ENCODE measurements at regions not wholly inside any gene's neighbourhood (a gene's known extent, or its start where the extent isn't known, plus 50 kb on each side); places are given as distances from the start of the nearest gene placed in this dataset.

DNA sequence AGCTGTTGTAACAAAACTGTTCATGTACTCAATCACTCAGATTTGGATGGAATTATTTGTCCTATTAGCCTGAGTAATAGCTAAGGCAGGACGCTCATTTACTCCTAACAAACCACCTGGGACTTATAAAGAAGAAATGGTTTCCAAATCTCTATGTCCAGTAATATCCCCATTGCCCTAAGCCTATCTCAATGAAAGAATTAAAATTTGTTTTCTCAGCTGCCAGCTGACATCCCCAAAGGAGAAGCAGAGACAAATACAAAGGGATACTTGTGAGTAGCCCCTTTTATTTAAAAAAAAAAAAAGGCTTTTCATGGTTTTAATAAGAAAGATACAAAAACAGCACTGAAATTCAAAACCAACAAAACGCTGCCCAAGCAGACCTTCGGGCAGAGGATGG is 211.4 kb upstream of the PARD3B start:
- DNase-seq = no peak

DNA sequence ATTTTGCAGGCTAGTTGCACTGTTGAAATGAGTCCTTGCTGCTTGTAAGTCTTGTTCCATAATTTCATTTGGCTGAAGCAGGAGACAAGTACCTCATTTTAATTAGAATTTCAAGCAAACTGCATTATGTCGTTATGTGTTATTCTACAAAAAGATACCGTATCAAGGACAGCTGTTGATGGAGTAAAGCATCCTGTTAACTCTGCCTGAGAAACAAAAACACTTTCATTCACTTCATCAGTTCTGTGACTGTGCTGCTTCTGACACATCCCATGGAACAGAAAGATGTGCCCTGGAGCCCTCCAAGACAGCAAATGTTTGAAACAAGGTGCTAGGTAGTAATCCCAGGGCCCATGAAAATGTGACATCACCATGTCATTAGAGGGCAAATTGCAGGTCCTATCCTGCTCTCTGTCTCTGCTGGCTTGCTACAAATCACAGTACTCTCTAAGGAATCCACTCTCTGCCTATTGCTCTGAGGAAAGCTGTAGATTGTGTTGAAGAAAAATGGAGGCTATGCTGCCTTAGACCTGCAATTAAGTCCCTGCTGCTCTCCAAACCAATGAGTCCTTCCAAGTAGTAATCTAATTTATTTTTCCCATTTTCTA is 209.7 kb upstream of the PARD3B start:
- DNase-seq = no peak

DNA sequence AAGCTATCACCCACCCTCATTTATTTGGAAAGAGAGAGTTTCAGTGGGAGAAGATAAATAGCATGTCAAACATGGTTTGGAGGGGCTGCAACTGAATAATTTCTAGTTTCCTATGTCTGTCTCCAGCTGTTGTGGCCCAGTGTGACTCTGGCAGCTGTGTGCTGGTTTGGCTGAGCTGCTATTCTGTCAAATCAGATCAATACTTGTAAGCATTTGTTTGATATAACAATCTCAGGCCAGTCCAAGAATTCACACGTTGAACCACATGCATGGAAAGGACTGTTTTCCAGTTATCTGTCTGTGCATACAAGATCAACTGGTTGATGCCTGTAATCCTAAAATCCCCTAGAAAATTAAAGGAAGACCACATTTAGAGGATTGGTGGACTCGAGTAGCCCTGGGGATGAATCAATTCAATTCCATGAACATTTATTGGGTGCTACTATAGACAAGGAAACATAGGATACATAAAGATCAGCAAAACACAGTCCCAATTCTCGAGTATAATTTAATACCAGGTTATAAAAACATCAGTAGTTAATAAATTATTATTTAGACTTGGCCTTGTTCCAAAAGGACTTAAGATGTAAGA is 209.0 kb upstream of the PARD3B start:
- no peak for DNase-seq

DNA sequence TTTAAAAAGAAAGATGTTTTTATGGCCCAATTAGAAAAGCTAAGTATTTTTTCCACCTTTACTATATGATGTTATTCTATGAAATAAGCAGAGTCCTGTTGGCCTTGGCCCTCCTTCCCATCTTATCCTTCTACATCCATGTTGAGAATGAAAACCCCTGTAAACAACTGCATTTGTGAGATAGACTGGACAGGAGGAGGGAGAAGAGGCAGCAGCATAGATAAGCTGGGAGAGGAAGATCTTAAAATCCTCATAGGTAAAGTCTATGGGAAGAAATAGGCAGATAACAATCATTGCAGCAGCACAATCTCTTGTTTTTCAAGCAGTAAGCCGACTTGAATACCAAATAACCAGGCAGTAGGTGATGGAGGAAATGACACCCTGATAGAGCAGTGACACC is 207.6 kb upstream of the PARD3B start:
- no peak for DNase-seq

DNA sequence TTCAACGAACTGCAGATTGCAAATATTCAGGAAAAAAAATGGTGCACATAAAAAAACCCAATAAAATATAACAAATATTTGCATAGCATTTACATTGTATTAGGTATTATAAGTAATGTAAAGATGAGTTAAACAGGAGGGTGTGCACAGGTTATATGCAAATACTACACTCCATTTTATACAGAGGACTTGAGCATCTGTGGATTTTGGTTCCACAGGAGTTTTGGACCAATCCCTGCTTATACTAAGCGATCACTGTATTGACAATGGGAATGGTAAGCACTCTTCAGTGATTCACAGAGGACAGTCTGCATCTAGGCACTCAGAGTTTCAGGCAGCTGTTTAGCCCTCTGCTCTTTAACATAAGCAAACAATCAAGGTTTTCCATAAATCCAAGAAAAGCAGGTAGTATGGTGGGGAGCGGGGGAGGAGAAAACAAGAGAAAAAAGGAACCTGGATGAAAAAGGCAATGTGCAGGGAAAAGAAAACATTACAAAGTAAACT is 206.0 kb upstream of the PARD3B start:
- DNase-seq = no peak

DNA sequence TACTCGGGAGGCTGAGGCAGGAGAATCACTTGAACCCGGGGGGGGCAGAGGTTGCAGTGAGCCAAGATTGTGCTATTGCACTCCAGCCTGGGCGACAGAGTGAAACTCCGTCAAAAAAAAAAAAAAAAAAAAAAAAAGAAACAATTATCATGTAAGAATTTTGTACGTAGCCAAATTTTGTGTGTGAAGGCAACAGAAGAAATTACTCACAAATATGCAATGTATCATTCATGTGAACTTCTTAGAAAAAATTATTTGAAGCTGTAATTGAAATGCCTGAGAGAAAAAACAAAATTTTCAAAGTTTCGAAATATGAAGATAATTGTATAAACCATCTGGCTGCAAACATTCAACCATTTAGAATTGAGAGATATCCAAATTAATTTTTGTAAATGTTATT is 204.8 kb upstream of the PARD3B start:
- no peak for DNase-seq

DNA sequence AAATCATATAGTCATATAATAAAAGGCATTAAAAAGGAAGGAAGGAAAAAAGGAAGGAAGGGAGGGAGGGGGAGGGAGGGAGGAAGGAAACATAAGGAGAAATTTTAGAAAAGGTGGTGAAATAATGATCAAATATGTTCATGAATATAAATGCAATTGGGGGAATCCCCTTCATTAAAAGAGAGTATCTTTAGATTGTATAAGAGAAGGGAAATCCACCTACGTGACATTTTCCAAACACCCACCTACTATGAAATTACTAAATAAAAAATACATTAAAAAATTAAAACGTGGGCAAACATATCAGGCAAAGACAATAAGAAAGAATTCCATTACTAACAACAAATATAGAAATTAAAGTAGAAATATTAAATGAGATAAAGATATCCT is 203.4 kb upstream of the PARD3B start:
- no peak for DNase-seq

DNA sequence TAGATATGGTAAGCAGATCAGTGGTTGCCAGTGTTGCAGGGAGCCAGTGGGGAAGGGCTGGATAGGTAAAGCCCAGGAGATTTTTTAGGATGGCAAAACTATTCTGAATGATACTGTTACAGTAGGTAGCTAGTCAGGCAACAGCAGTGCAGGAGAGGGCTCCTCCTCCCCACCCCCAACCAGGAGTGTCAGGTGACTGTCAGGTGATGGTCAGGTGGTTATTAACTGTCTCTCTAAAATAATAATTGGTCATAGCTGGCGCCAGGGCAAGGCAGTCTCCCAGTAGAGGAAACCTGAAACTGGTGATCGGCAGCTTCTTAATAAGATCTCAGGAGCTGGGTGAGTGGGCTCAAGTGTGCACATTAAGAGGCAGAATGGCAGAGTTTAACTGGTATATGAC is 201.6 kb upstream of the PARD3B start:
- no peak for DNase-seq

DNA sequence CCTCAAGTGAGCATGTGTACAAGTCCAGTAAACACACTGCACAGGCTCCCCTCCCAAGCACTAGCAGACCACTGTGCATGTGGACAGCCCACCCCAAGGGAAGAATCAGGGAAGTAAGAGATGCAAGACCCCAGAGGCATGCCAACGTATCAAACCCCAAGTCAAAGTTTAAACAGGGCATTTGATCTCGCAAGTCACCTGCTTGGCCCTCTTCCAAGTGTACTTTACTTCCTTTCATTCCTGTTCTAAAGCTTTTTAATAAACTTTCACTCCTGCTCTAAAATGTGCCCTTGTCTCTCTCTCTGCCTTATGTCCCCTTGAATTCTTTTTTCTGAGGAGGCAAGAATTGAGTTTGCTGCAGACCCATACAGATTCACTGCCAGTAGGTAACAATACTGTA is 201.2 kb upstream of the PARD3B start:
- no peak for DNase-seq

DNA sequence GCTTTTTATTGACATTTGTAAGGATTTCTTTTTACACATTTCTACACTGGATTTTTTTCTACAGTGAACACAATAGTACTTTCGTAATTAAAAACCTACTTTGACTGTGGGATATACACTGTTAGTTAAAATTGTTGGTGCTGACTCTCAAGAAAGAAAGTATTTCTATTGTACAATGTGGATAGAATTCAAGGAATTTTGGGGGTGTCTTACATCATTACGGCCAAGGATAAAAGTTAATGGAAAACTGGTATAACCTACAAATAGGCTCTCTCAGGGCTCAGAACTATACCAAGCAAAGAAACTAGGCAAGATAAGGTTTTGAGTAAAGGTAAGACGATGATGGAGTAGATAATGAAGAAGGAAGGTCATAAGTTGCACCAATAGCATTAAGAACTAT is 198.4 kb upstream of the PARD3B start:
- no peak for DNase-seq

DNA sequence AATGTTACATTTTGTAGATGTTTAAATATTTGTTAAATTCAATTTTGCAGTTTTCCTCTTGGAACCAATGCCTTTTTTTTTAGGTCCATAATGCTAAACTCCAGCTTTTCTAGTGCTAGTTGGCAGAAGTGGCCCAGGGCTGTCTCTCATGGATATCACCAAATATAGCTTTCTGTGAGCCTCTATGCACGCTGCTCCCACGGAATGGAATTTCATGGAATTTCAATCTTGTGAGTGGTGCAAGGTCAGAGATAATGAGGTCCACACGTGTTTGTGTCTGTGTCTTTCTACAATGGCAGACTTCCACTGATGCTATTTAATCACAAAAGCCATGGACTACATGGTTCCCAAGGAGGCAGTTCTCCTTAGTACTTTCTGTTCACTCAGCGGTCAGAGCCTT is 191.5 kb upstream of the PARD3B start:
- DNase-seq = no peak

DNA sequence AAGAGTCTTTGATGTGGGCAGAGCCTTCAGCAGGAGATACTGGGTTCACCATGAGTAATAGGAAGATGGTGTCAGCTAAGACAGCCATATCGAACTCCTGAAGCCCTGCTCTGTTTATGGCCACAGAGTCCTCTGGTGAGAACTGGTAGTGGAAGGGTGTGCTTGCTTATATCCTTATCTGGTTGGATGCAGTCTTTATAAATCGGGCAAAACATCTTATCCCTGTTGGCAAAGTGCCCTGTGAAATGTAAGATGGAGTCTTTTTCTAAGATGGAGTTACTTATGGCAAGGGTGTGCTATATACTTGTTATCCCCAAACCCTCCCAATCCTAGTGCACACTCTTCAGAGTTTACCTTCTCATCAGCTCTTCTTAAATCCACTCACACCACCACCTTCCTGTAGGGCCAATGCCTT is 190.8 kb upstream of the PARD3B start:
- DNase-seq = no peak

DNA sequence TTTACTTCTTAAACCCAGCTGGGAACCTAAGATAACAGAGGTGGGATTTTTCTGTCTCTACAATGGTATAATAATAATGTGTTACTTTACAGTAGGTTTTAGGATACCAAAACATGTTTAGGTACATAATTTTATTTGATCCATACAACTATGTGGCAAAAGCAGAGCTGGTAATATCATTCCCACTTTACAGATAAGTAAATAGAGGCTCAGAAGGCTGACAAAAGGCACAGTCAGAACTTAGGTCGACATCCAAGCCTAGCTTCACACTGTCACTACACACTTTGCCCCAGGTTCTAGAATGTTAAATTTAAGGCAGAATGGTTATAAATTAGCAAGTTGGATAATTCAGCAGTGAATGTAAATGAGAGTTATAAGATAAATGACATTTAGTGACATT is 189.6 kb upstream of the PARD3B start:
- no peak for DNase-seq

DNA sequence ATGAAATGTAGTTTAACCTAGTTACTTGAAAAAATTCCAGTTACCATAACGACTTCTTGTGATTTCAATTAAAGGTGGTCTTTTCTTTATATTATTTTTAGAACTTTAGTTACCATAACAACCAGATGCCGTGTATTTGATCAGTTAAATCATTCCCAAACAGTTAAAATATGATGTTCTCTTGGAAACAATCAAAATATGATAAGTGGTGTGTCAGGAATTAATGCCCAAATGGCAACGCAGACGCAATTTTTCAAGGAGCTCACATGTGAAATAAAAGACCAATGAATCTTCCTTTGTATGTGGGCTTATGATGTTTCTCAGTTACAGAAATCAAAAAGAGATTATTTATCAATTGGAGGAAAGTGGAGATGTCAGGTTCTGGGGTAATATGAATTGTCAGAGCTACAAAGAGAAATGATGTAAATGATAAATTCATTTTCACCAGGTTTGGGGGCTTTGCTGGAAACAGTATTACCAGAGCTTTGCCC is 189.1 kb upstream of the PARD3B start:
- DNase-seq = no peak

DNA sequence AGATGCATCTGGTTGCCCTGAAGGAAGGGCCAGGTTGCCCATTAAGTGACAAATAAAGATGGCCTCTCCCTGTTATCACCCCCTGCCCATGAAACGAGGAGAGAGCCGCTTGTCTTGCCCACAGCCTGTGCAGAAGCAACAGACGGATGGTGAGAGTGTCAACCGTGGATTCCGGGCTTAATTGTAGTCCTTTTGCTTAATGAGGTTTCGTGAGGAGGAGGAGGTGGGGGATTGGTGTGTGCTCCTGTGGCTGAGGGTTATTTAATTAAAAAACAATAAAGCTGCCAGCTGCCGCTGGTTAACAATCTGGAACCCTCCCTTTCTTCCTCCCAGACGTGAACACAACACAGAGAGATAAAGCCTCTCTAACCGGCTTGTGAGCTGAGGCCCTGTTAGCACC is 188.0 kb upstream of the PARD3B start:
- DNase-seq = no peak

DNA sequence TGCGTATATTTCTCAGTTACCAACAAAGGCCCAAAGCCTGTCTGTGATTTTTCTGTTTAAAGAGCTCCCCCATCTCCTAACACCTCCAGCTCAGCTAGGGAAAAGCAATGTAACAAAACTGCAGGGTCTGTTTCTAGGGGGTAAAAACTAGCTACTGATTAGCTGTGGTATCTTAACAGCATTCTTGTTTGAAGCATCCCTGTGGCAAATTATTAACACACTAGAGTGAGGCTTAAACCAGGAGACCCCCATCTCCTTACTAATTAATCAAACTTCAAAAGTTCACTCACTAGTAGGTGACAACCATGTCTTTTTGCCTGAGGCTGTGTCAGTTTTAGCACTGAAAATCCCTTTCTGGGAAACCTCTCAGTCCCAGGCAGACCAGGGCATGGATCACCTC is 186.2 kb upstream of the PARD3B start:
- DNase-seq = no peak

DNA sequence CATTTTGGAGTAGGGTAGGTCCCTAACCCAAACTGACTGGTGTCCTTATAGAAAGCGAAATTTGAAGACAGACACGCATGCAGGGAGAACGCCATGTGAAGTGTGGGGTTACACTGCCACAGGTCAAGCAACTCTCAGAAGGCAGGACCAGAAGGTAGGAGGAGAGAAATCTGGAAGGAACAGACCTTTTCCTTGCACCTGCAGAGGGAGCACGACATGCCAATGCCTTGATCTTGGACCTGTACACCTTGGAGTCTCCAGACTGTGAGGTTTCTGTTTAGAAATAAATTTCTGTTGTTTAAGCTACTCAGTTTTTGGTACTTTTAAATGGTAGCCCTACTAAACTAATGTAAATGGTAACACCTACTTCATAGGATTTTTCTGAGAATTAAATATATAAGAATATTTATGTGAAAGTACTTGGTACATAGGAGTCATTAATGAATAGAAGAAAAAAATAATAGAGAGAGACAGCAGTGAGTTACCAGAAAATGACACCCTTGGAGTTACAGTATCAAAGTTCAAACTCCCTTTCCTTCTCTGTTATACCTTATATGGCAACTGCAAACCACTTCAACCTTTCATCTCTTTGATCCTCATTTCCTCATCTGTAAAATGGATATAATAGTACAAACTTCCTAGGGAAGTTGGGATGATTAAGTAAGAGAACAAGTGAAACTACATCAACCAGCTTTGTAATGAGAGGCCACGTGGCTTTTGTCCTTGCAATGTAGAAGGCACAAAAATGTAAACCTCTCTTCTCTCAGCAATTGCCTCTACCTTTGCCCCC is 184.9 kb upstream of the PARD3B start:
- no peak for DNase-seq

DNA sequence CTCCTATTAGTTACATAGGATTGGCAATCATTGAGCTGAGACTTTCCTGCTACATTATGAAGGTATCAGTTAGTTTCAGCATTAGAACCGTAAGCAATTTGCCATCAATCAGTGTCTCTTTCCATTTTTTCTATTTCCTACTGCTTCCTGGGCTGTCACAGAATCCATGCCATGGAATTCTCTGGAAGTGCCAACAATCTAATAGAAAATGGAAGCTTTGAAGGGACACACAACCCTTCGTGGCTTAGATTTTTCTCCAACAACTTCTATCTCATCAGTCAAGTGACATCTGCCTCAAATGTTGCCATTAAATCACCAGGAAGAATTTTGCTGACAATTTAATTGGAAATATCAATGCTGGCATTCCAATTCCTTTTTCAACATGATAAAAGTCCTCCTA is 183.5 kb upstream of the PARD3B start:
- DNase-seq = no peak

DNA sequence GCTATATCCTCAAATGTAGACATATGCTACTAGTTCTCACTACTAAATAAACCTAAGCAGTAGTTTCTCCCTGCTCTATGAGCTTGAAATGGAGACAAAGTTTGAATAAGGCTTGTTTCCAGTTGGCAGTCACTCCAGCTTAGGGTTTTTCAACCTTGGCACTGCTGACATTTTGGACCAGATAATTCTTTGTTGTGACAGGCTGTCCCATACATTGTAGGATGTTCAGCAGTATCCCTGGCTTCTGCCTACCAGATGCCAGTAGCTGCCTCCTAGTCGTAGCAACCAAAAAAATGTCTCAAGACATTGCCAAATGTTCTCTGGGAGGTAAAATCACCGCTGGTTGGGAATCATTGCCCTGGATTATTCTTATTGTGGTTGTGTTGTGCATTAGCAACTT is 182.7 kb upstream of the PARD3B start:
- no peak for DNase-seq

DNA sequence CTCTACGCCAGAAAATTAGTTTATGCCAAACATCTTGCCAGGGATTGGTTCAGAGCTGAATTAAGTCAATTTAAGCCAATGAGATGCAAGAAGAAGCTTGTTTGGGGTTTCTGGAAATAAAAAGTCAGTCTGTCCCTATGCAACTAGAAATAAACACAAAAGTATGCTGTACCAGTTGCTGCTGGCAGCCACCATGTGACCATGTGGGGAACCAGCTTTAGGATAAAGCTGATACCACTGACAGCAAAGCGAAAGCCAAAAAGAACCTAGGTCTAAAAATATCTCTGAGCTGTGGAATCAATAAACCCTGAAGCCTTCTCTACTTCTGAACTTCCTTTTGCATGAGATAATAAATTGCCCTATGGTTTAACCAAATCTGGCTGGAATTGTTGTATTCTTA is 181.8 kb upstream of the PARD3B start:
- DNase-seq = no peak

DNA sequence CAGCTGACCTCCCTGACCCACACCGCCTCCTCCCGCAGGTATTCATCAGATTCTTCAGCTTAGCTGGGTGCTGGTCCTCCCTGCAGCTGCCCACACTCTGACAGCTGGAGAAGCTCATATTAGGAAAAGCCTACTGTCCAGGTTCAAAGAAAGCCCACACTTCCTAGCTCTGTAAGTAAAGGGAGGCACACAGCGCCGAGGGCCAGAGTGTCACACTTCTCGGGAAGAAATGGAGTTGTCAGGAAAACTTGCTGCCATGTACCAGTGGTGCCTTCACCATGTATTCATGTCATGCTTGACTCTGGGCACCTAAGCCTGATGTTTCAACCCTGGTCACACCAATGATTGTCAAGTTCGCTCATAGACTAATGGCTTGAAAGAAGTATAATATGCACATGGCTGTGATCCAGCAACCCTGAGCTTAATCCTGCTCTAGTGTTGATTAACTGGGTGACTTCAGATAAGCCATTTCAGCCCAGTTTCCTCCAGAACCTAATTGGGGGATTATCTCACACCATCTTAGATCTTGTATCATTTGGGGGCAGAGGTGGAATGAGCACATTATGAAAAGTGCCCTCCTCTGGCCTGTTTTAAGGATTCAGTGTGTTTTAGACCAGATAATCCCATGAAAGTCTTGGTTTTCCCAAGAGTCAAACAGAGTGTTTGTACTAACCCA is 180.3 kb upstream of the PARD3B start:
- no peak for DNase-seq

DNA sequence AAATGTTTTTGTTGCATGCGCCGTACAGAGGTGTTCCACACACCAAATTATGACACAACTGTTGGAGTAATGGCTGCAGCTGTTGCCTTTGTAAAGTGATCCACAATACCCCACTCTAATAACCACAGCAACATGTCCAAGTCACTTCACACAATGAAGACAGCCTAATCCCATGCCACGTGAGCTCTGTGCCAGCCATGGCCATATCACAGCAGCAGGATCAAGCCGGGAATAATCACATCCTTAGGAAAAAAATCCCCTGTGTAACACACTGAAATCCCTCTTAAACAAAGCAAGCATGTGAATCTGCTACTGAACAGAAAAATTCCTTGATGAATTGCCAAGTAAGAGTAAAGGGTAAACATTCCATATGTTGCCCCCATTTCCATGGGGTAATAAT is 179.5 kb upstream of the PARD3B start:
- peak; percentile 30 for DNase-seq

DNA sequence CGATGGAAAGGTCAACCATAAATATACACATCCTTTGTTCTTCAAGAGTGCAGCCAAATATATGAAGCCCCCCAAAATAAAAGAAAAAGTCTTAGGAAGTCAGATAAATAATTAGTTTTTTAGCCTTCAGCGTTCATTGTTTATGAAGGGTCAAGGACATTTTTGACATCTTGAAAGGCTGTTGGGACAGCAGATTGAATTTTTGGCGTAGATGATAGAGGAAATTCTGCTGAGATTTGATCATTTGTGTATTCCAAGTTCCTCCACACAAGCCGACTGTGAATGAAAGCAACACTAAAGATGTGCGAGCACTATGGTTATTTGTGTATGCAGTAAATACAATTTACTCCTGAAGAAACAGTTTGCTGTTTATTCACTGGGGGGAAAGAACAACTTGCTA is 177.8 kb upstream of the PARD3B start:
- no peak for DNase-seq

Measured in femur (tissue), 1 donor.